Pancreas (tissue), 10 donors: ENCODE measurements at regions not wholly inside any gene's neighbourhood (a gene's known extent, or its start where the extent isn't known, plus 50 kb on each side); places are given as distances from the start of the nearest gene placed in this dataset.
A peak's percentile ranks its signal among the peaks of the same experiment; 100 is the strongest.

Source experiments
- ATAC-seq, 4 donors: fragments of 200-7000 bp; cut with Tn5 transposase; one replicate each; pipeline versions ENCODE4 v1.8.0 to v1.9.1; 2020; ENCODE audit warnings: mild to moderate bottlenecking in 4 of 4, moderate library complexity in 4 of 4
- DNase-seq, 6 donors: peaks; one replicate each; pipeline ENCODE4 v3.0.0-alpha.2; 2020
- FAIRE-seq: peaks from 2 replicates; lab custom pipeline; 2012; peaks lifted over from hg19 to GRCh38; lab: Jason Lieb, UNC
- H3K27ac ChIP-seq, 4 donors: fragments of 200-600 bp; sonication (generic); 1 replicate in 3 of 4; 2 replicates in 1 of 4; pipeline versions ENCODE4 v1.5.0 to v1.8.0; 2020
- H3K27me3 ChIP-seq, 4 donors: fragments of 200-600 bp; one replicate each; pipeline ENCODE4 v1.8.0; 2021
- H3K36me3 ChIP-seq, 3 donors: fragments of 200-600 bp; sonication (generic) in 1 of 3; one replicate each; pipeline versions ENCODE4 v1.5.0 to v1.8.0; 2020 to 2021
- H3K4me1 ChIP-seq, 3 donors: fragments of 200-600 bp; one replicate each; pipeline ENCODE4 v1.8.0; 2021
- H3K4me3 ChIP-seq, 4 donors: fragments of 200-600 bp; sonication (generic) in 2 of 4; one replicate each; pipeline versions ENCODE4 v1.5.0 to v1.8.0; 2020 to 2021
- H3K9me3 ChIP-seq, 4 donors: fragments of 200-600 bp; one replicate each; pipeline ENCODE4 v1.8.0; 2021
- CTCF ChIP-seq, 4 donors: fragments of 200-600 bp; sonication (generic) in 3 of 4; IDR thresholded peaks; one replicate each; pipeline versions ENCODE4 v1.5.0 to v1.8.0; 2021; ENCODE audit warnings: antibody characterized with exemption in 4 of 4
- WGBS, 2 donors: extraction: QIAGEN DNeasy Blood & Tissue Kit; methylation state at CpG; one replicate each; pipeline ENCODE4 v1.1.7; 2013; 5-methylcytosine and 5-hydroxymethylcytosine counted together
- intact Hi-C, 3 donors: fragments of 100-400 bp; cut with DNase I; formaldehyde crosslinking; loops; one replicate each; pipeline versions ENCODE4 v1.11.1 to v1.14.2; 2022
- donor health status: healthy with polysubstance abuse.
- donor health status: DM: no; HTN: no; CAD: no; lungs with moderate emphysema.
- donor health status: DM: no; HTN: no; CAD: no.
- donor health status: control.
- donor health status: control.
- donor health status: Bipolar disorder and iron deficiency.
- donor health status: DM: yes; HTN: yes; CAD: no.
- donor health status: DM: no; HTN: no; CAD: no.
- donor health status: DM: no; HTN: no; CAD: no.
- donor health status: DM: yes; HTN: yes; CAD: no.

DNA sequence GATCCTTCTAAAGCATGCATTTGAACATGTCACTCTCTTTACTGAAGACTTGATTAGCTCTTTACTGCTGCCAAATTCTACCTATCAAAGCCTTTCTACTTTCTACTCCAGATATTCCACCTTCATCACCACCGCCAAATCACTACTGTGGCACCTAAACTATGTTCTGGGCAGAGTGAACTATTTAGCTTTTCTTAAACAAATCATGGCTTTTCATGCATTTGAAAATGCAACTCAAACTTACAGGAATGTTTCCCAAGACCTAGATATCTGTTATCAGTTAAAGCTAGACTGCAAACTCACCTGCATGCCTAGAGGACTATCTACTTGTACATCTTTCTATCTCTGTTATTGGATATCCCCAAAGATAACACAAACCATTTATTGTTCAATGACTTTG, 109.3 kb downstream of the MAFB start:
- H3K36me3 ChIP-seq = no peaks in the 10 kb centered on the region
- FAIRE-seq (no peak), DNase-seq (no peak), ATAC-seq (no peak)
- no peak overlapping the region for H3K27ac ChIP-seq
- intact Hi-C loops = no loop called here
- no peaks in the 10 kb centered on the region for H3K27me3 ChIP-seq
- H3K4me3 ChIP-seq = no peak overlapping the region
- no peaks in the 10 kb centered on the region for H3K4me1 ChIP-seq
- no peak for TF ChIP-seq CTCF (IDR thresholded peaks at IDR 0.05)
- H3K9me3 ChIP-seq = no peaks in the 10 kb centered on the region
- WGBS, 2 donors = 97 to 100% methylated on average over 1 of the region's 1 CpG

- no peak for TF ChIP-seq CTCF (IDR thresholded peaks at IDR 0.05)
- Histone ChIP-seq H3K4me3 (no peak overlapping the region), H3K36me3 (no peaks in the 10 kb centered on the region), H3K9me3 (no peaks in the 10 kb centered on the region), H3K4me1 (no peaks in the 10 kb centered on the region), H3K27ac (no peak overlapping the region), H3K27me3 (no peaks in the 10 kb centered on the region)
- ATAC-seq = no peak
- 47 to 59% methylated on average over 4 of the region's 4 CpGs for WGBS, 2 donors
- DNase-seq = no peak
- FAIRE-seq = no peak
- intact Hi-C loops = no loop called here
These were observed 110.1 kb downstream of the MAFB start for GRCh38 chr20:40578961-40579360.

DNA sequence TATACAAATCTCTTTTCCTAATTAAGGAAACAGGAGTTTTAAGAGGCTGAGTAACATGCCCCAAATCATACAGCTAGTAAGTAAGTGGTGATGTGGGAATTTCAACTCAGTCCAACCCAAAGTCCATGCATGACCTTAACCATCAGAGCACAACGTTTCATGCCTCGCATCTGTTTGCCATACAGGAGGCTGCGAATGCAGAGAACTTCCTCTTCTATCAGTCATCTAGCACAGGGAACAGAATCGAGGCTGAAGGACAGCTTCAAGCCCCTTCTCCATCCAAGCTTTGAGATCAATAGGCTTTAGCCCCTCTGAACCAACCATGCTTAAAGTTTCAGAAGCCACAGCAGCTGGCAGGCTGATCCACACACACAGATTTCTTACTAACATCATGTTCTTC, 113.2 kb downstream of the MAFB start:
- DNase-seq = no peak
- no peaks in the 10 kb centered on the region for H3K36me3 ChIP-seq
- no peaks in the 10 kb centered on the region for H3K4me1 ChIP-seq
- no peak overlapping the region for H3K27ac ChIP-seq
- ATAC-seq = no peak
- no peaks in the 10 kb centered on the region for H3K9me3 ChIP-seq
- 39 to 55% methylated on average over 4 of the region's 4 CpGs for WGBS, 2 donors
- H3K27me3 ChIP-seq = peaks cover 0 to 3% (median 0%) of the 10 kb centered on the region in 4 donors
- no peak for FAIRE-seq
- H3K4me3 ChIP-seq = no peak overlapping the region
- intact Hi-C loops = no loop called here
- TF ChIP-seq CTCF (IDR thresholded peaks at IDR 0.05) = no peak

GRCh38 chr20:40572251-40572650, 116.8 kb downstream of the MAFB start:
- WGBS, 2 donors = 67 to 72% methylated on average over 1 of the region's 1 CpG
- ATAC-seq (no peak), DNase-seq (no peak), FAIRE-seq (no peak)
- H3K4me3 ChIP-seq = no peak overlapping the region
- peaks cover 0 to 3% (median 0%) of the 10 kb centered on the region in 4 donors for H3K27me3 ChIP-seq
- H3K36me3 ChIP-seq = no peaks in the 10 kb centered on the region
- no peaks in the 10 kb centered on the region for H3K4me1 ChIP-seq
- H3K27ac ChIP-seq = no peak overlapping the region
- intact Hi-C loops = no loop called here
- no peak for TF ChIP-seq CTCF (IDR thresholded peaks at IDR 0.05)
- no peaks in the 10 kb centered on the region for H3K9me3 ChIP-seq

DNA sequence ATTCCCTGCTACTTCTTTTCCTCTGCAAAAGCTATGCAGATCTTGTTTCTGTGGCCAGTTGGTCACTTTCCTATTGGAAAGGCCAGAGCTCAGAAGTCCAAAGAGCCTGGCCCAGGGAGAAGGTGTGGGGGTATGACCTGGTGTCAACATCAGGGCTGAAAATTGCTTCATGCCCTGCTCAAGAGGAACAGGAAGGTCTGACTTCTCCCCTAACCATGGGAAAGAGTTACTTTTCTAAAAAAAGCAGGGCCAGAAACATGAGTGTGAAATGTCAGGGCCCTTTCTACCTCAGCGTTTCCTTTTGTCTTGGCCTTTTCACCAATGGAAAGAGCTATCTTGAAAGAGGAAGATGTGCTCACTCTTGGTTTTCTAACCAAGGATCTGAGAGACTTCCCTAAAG, 117.4 kb downstream of the MAFB start:
- FAIRE-seq = no peak
- H3K27me3 ChIP-seq = peaks cover 0 to 3% (median 0%) of the 10 kb centered on the region in 4 donors
- no peaks in the 10 kb centered on the region for H3K36me3 ChIP-seq
- H3K4me3 ChIP-seq = no peak overlapping the region
- no peak for DNase-seq
- no peaks in the 10 kb centered on the region for H3K9me3 ChIP-seq
- 95% methylated on average over 1 of the region's 1 CpG for WGBS, 2 donors
- no peak overlapping the region for H3K27ac ChIP-seq
- peak in 2 of 4 donors; percentile 43 to 72 for ATAC-seq
- intact Hi-C loops = no loop called here
- no peak for TF ChIP-seq CTCF (IDR thresholded peaks at IDR 0.05)
- H3K4me1 ChIP-seq = no peaks in the 10 kb centered on the region
